GM19023 (cell line): ENCODE measurements at regions not wholly inside any gene's neighbourhood (a gene's known extent, or its start where the extent isn't known, plus 50 kb on each side); places are given as distances from the start of the nearest gene placed in this dataset.
A peak's percentile ranks its signal among the peaks of the same experiment; 100 is the strongest.
"Not testable (repeated sequence)": the region's sequence is repeated elsewhere in the genome, so short reads cannot be mapped to it uniquely, and the experiment has no call there.

Experiments
- ATAC-seq: cut with Tn5 transposase; IDR thresholded peaks from one replicate; pipeline ENCODE4 v1.9.1; 2021; ENCODE audit warnings: mild to moderate bottlenecking, moderate library complexity; ENCODE audit not compliant: unreplicated experiment

- no peak for ATAC-seq
These were observed 167.4 kb upstream of the TACR3 start for GRCh38 chr4:103887191-103887590.

GRCh38 chr4:103885152-103885551 lies 165.4 kb upstream of the TACR3 start:
- ATAC-seq, result no peak

- no peak for ATAC-seq
These were observed 147.5 kb upstream of the TACR3 start for GRCh38 chr4:103867311-103867710.

- no peak for ATAC-seq
These were observed 133.8 kb upstream of the TACR3 start for GRCh38 chr4:103853627-103854026.

GRCh38 chr4:103853146-103853545 lies 133.4 kb upstream of the TACR3 start:
- no peak for ATAC-seq

GRCh38 chr4:103845075-103845474 lies 125.3 kb upstream of the TACR3 start:
- ATAC-seq, result no peak

GRCh38 chr4:103842637-103843239 lies 123.0 kb upstream of the TACR3 start:
- no peak for ATAC-seq

GRCh38 chr4:103842076-103842475 lies 122.3 kb upstream of the TACR3 start:
- ATAC-seq, result no peak

- not testable (repeated sequence) for ATAC-seq
These were observed 90.5 kb upstream of the TACR3 start for GRCh38 chr4:103810308-103810707.

GRCh38 chr4:103802766-103803165 lies 83.0 kb upstream of the TACR3 start:
- ATAC-seq, result no peak

- ATAC-seq, result no peak
These were observed 67.3 kb upstream of the TACR3 start for GRCh38 chr4:103787057-103787456.

GRCh38 chr4:103786593-103786992 lies 66.8 kb upstream of the TACR3 start:
- ATAC-seq, result no peak

GRCh38 chr4:103786014-103786413 lies 66.2 kb upstream of the TACR3 start:
- peak; percentile 85 for ATAC-seq

- no peak for ATAC-seq
These were observed 58.4 kb upstream of the TACR3 start for GRCh38 chr4:103778221-103778620.

GRCh38 chr4:103774326-103774825 lies 54.6 kb upstream of the TACR3 start:
- ATAC-seq, result no peak

- no peak for ATAC-seq
These were observed 54.0 kb upstream of the TACR3 start for GRCh38 chr4:103773691-103774231.
